ENCODE measurements at regions not wholly inside any gene's neighbourhood (a gene's known extent, or its start where the extent isn't known, plus 50 kb on each side); places are given as distances from the start of the nearest gene placed in this dataset.

DNA sequence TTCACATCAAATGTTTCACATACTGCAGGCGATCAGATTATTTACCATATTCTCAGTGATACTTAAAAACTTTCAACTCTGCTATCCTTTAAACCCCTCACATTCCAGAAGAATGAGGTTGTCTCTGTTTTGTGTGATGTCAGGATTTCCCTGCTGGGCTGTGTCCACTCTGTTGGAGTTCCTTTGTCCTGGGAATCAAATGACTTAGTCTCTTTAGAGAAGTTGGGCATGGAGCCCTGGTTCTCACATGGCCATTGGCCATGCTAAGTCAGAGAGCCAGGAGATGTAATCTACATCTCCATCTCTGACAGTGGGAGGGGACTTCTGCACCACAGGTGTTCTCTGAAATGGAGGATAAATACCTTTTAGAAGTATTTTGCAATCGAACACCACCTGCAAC, 205.1 kb upstream of the MAF start:
- DNase-seq = no peak

DNA sequence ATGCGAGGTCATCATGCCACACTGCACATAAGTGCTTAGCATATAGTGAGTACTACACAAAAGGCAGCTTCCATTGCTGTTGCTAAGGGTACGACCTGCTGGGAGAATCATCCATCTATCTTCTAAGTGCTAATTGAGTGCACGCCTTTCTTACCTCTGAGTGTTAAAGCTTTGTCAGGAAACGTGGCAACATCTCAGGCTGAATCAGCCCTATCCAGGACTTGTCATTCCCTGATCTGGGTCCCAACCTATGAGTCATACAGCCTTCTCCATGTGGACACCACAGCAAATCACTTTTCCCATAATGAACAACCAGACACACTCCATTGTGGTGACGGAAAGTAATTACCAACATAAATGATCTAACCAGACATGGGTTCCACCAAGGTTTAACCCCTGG, 201.1 kb upstream of the MAF start:
- DNase-seq = no peak

DNA sequence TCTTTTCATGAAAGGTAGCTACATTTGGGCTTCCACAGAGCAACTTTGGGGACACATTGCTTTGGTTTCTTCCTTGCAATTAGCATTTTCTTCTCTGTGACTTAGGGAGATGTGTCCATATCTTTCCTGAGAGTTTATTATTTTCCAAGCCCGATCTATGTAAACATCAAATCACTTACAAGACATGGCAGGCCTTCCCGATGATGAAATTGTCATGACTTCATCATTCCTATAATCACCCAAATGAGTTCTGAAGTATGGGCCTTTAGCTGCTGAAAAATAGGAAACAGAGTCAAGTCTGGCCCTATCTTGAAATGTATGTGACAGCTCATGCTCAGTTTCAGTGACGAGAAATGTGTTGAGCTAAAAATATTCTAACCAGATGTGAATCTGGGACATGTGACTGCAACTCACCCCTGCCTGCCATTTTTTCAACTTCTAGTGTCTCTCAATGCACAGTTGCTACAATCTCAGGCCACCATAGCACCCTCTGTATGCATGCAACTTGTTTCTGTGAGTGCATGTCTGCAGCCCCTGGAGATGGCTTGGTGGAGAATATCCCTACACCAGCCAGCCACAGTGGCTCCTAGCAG, 199.6 kb upstream of the MAF start:
- DNase-seq = no peak

DNA sequence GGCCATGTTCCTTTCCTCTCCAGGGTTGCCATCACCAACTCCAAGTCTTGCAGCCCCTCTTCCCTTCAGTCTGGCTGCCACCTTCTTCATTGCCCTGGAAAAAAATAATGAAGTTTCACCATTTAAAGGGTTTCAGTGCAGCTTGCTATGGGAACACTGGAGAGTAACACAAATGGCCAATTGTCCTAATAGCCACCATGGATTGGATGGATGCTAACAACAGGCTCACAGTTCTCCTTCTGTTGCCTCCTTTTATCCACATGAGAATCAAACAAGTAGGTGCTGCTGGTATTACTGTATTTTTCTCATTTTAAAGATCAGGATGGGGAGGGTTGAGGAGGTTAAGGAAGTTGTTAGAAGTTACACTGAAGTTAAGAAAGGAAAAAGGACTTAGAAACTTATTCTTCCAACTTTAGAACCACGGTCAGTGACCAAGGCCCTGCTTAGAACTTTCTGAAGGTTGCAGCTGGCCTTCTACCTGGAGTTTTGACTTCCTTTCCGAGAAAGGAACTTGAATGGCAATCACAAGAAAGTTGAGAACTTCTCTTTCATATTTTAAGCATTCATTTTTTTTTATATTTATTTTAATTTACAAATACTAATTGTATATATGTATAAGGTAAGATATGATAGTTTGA, 198.0 kb upstream of the MAF start:
- no peak for DNase-seq

DNA sequence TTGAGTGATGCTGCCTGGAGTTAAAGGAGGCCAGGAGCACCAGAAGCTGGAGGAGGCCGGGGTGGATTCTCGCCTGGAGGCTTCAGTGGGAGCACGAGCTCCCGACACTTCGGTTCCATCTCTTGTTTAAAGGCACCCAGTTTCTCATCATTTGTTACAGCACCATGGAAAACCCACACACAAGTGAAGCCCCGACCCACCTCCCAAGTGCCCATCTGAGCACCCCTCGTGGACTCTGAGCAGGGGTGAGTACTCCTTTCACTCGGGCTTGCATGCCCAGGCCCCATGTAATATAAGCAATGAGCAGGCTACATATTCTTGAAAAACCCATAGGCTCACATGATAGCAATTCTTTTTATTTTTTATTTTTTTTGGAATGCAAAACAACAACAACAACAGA, 196.9 kb upstream of the MAF start:
- no peak for DNase-seq

DNA sequence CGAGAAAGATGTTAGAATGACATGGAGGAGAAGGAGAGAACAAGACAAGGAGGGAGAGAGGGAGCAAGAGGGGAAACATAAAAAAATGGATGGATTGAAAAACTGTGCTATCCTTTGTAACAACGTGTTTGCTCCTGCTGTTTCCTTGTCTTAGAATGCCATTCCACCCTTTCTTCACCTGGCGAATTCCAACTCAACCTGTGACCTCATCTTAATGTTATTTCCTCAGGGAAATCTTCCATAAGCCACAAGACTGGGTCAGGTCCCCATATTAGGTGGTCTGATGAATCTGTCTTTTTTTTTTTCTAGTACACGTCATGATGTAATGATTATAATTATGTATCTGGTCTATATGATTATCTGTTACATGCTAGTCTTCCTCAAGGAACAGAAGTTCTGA, 195.0 kb upstream of the MAF start:
- no peak for DNase-seq

DNA sequence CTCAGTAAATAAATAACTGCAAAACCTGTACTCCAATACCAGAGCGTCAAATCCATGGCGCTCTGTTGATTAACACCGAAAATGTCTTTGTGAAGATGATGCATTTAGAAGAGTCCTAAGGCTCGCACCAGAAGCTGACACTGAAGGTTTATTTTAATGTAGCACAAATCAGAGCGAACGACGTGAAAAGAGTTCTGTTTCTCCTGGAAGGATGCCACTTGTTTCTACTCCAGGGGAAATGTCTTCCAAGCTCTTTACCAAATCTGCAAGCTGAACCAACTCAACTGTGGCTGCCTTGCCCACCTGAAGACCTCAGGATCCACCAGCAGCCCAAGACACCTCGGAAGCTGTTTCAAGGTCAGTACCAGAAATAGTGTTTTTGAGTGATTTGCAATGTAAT, 194.4 kb upstream of the MAF start:
- DNase-seq = no peak

DNA sequence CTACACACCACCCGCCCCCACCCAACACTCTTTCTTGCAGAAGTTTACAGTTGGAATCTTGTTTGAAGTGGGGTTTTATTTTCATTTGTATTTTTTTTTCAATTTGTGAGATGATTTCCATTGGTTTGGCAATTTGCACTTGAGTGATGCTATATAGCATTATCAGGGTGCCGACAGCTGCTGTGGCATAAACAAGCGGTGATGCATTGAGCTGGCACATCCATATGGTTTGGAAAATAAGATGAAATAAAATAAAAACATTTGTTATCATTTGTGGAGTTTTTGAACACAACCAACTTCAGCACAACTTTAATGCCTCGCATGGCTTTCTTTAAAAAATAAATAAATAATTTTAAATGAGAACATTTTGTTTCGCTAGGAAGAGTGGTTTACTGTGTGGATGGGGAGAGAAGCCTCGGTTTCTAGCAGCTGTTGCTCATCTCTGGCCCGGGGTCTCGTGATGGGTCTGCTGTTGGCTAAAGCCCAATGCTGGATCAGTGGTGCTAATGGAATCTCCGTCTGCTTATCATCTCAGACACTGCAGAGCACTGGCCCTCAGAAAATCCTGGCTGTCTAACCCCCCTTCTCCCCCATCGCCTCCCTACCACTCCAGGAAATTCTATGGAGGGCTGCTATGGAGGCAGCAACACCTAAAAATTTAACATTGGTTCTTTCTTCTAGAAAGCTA, 192.3 kb upstream of the MAF start:
- no peak for DNase-seq

DNA sequence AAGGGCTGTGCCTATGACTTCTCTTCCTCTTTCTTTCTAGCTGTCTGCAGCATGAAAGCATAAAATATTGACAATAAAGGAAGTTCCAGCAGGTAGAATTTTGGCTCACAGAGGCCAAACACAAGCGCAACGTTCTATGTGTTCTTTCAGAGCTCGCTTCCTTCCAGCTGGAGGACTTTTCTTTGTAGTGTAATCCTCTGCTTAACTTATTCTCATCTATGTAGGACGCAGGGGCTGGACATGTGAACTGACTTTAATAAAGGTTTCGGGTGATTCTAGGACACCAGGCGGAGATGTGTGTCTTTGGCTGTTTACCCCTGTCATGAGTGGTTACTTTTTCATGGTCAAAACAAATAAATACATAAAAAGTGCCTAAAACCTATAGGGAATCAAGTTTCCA, 191.5 kb upstream of the MAF start:
- no peak for DNase-seq

DNA sequence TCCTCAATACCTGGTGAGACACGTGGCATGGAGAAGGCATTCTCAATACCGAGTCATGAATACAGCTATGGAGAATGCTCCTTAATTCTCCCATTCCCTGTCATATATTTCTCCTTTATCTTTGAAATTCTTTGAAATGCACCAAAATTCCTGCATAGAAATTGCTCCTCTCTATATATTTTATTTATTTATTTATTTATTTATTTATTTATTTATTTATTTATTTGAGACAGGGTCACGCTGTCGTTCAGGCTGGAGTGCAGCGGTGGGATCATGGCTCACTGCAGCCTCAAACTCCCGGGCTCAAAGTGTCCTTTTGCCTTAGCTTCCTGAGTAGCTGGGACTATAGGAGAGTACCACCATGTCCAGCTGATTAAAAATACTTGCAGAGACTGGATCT, 190.3 kb upstream of the MAF start:
- no peak for DNase-seq

DNA sequence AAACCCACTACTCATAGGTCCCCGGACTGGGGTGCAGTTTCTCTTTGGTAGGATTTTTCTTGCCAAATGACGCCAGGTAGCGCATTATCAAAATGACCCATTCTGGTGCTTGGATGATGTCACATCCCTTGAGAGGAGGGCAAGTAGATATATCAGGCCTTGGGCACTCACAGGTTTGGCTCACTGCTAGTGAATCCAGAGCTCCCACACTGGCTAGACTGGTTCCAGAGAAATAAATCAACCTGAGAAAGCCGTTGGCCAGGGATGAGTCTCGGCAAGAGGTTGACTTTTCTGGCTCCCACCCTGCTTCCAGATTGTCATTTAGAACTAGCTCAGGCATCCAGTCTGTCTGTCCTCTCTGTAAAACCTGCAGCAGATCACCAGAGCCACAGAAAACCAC, 188.4 kb upstream of the MAF start:
- DNase-seq = no peak

DNA sequence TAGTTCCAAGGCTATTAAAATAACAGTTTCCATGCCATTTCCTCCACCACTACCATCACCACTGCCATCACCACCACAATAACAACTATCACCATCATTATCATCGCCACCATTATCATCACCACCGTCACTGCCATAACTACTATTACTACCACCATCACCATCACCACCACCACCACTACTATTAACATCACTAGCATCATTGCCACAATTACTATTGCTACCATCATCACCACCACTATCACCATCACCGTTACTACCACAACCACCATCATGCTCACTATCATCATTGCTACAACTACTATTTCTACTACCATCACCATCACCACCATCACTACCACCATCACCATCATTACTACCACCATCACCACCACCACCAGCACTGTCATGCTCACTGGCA, 185.9 kb upstream of the MAF start:
- DNase-seq = no peak

DNA sequence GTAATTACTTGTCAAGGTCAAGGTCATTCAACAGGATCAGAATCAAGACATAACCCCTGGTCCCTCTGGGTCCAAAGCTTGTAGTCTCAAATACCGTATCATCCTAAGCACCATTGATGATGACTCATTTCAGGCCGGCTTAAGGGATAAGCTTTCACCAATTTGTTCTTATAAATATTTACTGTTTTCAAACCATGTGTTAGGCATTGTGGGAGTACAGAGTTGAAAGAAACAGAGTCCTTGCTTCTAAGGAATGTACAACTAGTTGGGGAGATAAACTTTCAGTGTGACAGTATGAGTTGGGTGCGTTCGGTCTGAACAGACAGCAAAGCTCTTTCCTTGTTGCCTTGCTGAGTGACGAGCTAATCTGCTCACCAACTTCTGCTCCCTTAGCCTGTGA, 183.5 kb upstream of the MAF start:
- DNase-seq = no peak

DNA sequence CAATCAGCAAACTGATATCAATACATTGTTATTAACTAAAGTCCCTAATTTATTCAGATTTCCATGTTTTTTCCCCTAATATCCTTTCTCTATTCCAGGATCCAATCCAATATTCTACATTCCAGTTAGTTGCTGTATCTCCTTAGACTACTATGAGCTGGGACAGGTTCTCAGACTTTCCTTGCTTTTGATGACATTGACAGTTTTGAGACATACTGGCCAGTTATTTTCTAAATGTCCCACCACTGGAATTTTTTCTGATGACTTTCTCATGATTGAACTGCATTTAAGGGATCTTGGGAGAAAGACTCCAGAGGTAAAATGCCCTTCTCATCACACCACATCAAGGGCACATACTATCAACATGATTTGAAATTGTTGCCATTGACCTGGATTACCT, 177.1 kb upstream of the MAF start:
- DNase-seq = no peak

DNA sequence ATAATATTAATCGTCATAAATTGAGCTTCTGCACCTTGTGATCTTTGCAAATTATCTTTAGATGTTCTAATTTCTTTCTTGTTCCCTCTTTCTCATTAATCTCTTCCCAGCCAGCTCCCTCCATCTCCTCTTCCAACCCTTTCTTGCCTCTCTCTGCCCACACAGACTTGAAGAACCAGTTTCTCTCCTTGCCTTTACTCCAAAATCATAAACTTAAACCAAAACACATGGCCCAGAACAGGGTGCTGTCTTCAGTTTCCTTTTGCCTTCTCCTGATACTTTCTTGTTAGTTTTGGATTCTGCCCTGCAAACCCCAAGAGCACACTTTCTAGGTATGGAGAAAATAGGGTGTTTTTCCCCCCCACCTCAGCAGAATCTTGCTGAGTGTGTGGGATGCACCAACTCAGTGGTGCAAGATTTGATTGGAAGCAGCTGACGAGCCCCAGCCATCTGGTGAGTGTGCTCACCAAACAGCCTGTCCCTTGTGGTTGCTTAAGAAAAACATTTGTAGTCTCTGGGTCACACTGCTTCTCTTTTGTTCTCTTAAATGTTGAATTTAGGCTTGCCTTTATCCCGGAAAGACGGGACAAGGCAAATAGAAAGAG, 175.8 kb upstream of the MAF start:
- no peak for DNase-seq

DNA sequence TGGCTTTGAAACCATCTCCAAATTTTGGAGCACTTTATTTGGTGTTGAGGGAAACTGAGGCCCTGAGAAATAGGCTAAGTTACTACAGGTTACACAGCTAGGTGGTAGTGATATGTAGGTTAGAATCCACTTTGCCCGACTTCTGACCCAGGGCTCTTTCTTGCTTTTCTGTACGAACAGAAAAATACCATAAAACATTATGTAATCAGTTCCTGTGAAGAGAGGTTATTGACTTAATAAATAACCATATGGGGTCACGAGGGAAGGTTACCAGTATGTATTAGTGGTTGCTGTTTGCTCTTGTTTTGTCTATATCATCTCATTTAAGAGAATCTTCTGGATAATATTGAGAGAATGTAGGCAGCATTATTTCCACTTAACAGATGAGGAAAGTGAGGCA, 172.2 kb upstream of the MAF start:
- DNase-seq = no peak

DNA sequence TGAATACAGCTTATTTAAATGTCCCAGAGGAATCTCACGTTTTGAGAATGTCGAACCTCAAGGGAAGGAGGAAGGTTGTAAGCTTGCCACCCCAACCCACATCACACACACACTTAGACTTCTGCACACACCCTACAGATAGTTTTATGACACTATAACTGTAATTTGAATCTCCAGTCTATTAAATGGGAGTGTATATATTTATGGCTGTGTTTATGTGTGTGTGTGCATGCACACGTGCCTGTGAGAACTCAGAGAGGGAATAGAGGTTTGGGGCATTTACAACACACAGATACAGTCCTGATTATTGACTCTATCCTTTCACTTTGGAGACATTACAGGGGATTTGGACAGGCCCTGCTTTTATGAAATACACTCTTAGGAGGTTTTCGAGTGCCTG, 171.5 kb upstream of the MAF start:
- no peak for DNase-seq

DNA sequence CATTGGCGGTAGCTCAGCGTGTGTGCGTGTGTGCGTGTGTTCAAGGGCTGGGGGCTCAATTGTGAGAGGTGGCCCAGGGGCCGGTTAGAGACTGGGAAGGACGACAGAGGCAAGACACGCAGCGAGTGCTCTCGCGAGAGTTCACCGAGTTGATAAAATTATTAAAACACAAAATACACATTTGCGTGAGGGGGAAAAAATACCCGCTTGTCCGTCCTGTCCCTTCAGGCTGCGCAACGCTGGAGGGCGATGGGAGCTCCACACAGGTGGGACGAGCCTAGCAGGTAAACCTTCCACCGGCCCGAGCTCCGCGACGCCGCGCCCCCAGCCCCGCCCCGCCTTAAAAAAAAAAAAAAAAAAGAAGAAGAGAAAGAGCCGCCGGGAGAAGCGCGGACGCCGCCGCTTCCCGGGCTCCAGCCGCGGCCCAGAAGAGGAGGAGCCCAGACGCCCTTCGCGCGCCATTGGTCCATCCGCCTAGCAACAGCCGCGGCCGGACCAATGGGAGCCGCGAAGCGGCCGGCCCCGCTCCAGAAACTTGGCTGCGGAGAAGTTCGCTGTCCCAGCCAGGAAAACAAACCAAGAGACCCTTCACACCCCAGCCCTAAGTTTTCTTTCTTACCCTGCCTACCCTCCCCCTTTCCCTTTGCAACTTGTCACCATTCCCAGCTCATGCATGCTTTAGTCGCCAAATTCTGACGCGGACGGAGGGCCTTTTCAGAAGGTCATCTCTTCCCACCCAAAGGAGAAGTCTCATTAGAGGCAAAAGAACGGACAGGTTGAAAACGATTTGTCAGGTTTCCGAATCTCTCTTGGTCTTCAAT, 169.9 kb upstream of the MAF start:
- DNase-seq = peak; percentile 61

DNA sequence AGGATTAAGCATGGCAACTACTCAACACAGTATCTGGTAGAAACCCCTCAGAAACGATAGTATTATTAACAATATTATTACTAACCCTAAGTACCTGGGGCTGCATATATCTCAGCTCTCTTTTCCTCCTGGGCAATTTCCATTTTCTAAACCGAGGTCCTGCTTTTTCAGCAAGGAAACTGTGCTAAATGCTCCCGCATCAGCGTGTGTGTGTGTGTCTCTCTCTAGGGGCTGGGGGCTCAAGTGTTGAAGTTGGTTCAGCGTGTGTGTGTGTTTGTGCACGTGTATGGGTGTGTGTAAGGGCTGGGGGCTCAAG, 169.3 kb upstream of the MAF start:
- DNase-seq = no peak

DNA sequence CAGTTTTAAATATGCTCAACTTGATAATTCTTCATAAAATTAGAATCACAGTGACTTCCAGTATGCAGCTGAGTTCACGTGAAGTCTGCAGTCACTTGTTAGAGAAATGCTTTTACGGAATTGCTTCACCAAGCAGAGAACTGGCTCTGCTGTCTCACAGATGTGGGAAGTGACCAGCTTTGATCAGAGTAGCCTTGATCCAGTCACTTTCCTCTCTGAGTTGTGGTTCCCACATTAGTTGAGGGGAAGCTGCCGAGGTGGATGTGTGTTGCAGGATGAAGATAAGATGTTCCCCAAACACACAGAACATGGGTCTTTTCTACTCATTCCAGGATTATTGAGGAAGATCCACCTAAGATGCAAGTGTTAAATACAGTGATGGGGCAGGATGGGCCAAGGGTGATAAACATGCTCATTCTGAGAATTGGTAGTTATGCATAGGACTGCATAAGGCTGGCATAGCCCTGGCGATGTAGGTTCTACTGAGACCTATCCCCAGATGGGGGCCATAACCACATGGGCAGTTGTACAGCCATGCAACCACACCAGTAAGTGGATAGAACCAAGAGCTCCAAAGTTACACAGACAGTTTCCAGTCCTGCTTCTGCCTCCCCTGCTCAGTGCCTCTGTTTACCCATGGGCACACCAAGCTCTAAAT, 168.9 kb upstream of the MAF start:
- no peak for DNase-seq

DNA sequence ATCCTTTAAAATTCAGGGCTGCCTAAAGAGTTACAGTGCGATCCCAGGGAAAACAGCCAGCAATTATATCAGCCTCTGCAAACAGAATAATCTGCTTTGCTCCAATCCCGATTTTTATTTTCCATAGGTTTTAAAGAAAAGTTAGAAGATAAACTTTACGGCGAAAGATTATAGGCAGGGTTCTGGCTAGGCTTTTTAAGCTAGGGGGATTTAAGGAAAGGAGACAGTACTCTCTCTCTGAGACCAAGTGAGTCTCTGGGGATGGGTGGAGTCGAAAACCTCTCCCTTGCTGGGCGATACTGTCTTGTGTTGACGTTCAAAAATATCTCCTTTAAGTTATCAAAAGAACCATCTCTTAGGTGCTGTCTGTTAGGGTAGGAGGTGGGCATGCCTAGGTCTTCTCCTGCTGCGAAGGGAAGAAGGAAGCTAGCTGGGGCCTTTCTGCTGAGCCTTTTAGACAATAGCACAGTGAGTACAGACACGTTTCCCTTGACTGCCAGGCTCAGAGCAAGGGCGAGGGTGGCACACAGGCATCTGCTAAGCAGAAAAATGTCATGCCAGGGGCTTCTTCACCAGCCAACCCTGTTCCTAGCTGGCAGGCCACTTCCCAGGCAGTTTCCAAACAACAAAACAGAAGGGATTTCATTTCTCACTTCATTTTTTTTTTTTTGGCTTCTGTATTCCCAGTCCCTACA, 167.9 kb upstream of the MAF start:
- no peak for DNase-seq

Measured in NCI-H187 (cell line).